OCI-LY1 (cell line): ENCODE measurements at regions not wholly inside any gene's neighbourhood (a gene's known extent, or its start where the extent isn't known, plus 50 kb on each side); places are given as distances from the start of the nearest gene placed in this dataset.
A peak's percentile ranks its signal among the peaks of the same experiment; 100 is the strongest.

Source experiments
- H2AFZ ChIP-seq: fragments of 200-600 bp; sonication (generic), shearing (Covaris generic); 2 replicates; pipeline ENCODE4 v1.6.0; 2014; ENCODE audit warnings: antibody characterized with exemption, mild to moderate bottlenecking, low read length
- H3F3A ChIP-seq: fragments of 200-600 bp; sonication (generic), shearing (Covaris generic); 2 replicates; pipeline ENCODE4 v1.6.0; 2014; ENCODE audit warnings: mild to moderate bottlenecking, antibody characterized with exemption, low read length, moderate library complexity; ENCODE audit not compliant: insufficient read depth
- H3K27ac ChIP-seq: fragments of 200-600 bp; sonication (generic); 2 replicates; pipeline ENCODE4 v1.5.1; 2014; ENCODE audit warnings: low read length, mixed run types, mild to moderate bottlenecking, low read depth; ENCODE audit not compliant: poor library complexity, severe bottlenecking
- H3K27me3 ChIP-seq: fragments of 200-600 bp; sonication (generic); 2 replicates; pipeline ENCODE4 v1.6.0; 2014; ENCODE audit warnings: antibody characterized with exemption, mild to moderate bottlenecking, low read length, moderate library complexity; ENCODE audit not compliant: insufficient read depth
- H3K36me3 ChIP-seq: fragments of 200-600 bp; sonication (generic); 2 replicates; pipeline ENCODE4 v1.6.1; 2014; ENCODE audit warnings: mild to moderate bottlenecking, antibody characterized with exemption, low read length, moderate library complexity, mixed read lengths; ENCODE audit not compliant: insufficient read depth
- H3K4me1 ChIP-seq: fragments of 200-600 bp; sonication (generic); 2 replicates; pipeline ENCODE4 v1.5.1; 2014; ENCODE audit warnings: mild to moderate bottlenecking, low read length, moderate library complexity; ENCODE audit not compliant: insufficient read depth, severe bottlenecking
- H3K4me2 ChIP-seq: fragments of 200-600 bp; sonication (generic), shearing (Covaris generic); 2 replicates; pipeline ENCODE4 v1.6.1; 2014; ENCODE audit warnings: low read length
- H3K4me3 ChIP-seq: fragments of 200-600 bp; sonication (generic); 2 replicates; pipeline ENCODE4 v1.5.1; 2014; ENCODE audit warnings: low read length, low read depth, mild to moderate bottlenecking, mixed read lengths; ENCODE audit not compliant: poor library complexity, severe bottlenecking
- H3K79me2 ChIP-seq: fragments of 200-600 bp; shearing (Covaris generic); 2 replicates; pipeline ENCODE4 v1.6.1; 2016; ENCODE audit warnings: mixed run types, low read length, mixed read lengths; ENCODE audit not compliant: insufficient read depth
- H3K9ac ChIP-seq: fragments of 200-600 bp; sonication (generic), shearing (Covaris generic); 2 replicates; pipeline ENCODE4 v1.6.1; 2014; ENCODE audit warnings: mild to moderate bottlenecking, low read length, mixed read lengths
- H3K9me2 ChIP-seq: fragments of 200-600 bp; sonication (generic), shearing (Covaris generic); 2 replicates; pipeline ENCODE4 v1.6.1; 2014; ENCODE audit warnings: low read depth, mild to moderate bottlenecking, low read length, mixed read lengths
- H3K9me3 ChIP-seq: fragments of 200-600 bp; shearing (Covaris generic); 2 replicates; pipeline ENCODE4 v1.6.1; 2014; ENCODE audit warnings: low read length, mixed read lengths
- H4K20me1 ChIP-seq: fragments of 200-600 bp; sonication (generic), shearing (Covaris generic); 2 replicates; pipeline ENCODE4 v1.6.0; 2016; ENCODE audit warnings: mild to moderate bottlenecking, low read length; ENCODE audit not compliant: insufficient read depth
- CTCF ChIP-seq: fragments of 200-600 bp; sonication (generic), shearing (Covaris generic); IDR thresholded peaks from 2 replicates; pipeline ENCODE4 v1.5.1; 2017; ENCODE audit warnings: mild to moderate bottlenecking, antibody characterized with exemption, low read length, moderate library complexity, mixed read lengths
- EZH2 ChIP-seq: fragments of 200-600 bp; sonication (generic), shearing (Covaris generic); IDR thresholded peaks from 2 replicates; pipeline ENCODE4 v1.8.0; 2017; ENCODE audit warnings: borderline replicate concordance, mixed run types, mild to moderate bottlenecking, antibody characterized with exemption, low read length, moderate library complexity, mixed read lengths

GRCh38 chr12:92436856-92437255 is 265.9 kb upstream of the PLEKHG7 start:
- peaks cover 68% of the 10 kb centered on the region for H3K4me1 ChIP-seq
- no peak overlapping the region for H2AFZ ChIP-seq
- H3K9me2 ChIP-seq, result no peaks in the 10 kb centered on the region
- H3K27ac ChIP-seq, result no peak overlapping the region
- no peak overlapping the region for H3K9ac ChIP-seq
- H3F3A ChIP-seq, result no peaks in the 10 kb centered on the region
- no peaks in the 10 kb centered on the region for H4K20me1 ChIP-seq
- H3K79me2 ChIP-seq, result no peaks in the 10 kb centered on the region
- H3K4me3 ChIP-seq, result no peak overlapping the region
- H3K9me3 ChIP-seq, result no peaks in the 10 kb centered on the region
- no peaks in the 10 kb centered on the region for H3K36me3 ChIP-seq
- no peak for TF ChIP-seq EZH2
- TF ChIP-seq CTCF, result no peak
- H3K4me2 ChIP-seq, result no peak overlapping the region
- no peaks in the 10 kb centered on the region for H3K27me3 ChIP-seq

GRCh38 chr12:92434607-92435025 is 268.2 kb upstream of the PLEKHG7 start:
- Histone ChIP-seq H3K27me3 (no peaks in the 10 kb centered on the region), H3K79me2 (no peaks in the 10 kb centered on the region), H3K27ac (peak overlapping the region; percentile 84), H3K9me2 (no peaks in the 10 kb centered on the region), H3K4me2 (no peak overlapping the region), H3K4me3 (no peak overlapping the region), H3K4me1 (peaks cover 80% of the 10 kb centered on the region), H2AFZ (no peak overlapping the region), H3F3A (no peaks in the 10 kb centered on the region), H3K9ac (peak overlapping the region; percentile 6; the same call in 1 of the 2 replicates), H4K20me1 (no peaks in the 10 kb centered on the region), H3K9me3 (no peaks in the 10 kb centered on the region), H3K36me3 (no peaks in the 10 kb centered on the region)
- no peak for TF ChIP-seq EZH2
- TF ChIP-seq CTCF, result no peak

GRCh38 chr12:92432724-92433441 is 269.9 kb upstream of the PLEKHG7 start:
- peak overlapping the region; percentile 6 for H3K4me3 ChIP-seq

More at GRCh38 chr12:92432724-92433441, 269.9 kb upstream of the PLEKHG7 start:
- H3K9ac ChIP-seq, result peak overlapping the region; percentile 21; the same call in 1 of the 2 replicates
- no peaks in the 10 kb centered on the region for H3K36me3 ChIP-seq
- H3K4me1 ChIP-seq, result peaks cover 62% of the 10 kb centered on the region
- no peaks in the 10 kb centered on the region for H3K79me2 ChIP-seq
- H3K9me2 ChIP-seq, result no peaks in the 10 kb centered on the region
- no peaks in the 10 kb centered on the region for H3K9me3 ChIP-seq
- H3K27ac ChIP-seq, result peak overlapping the region; percentile 84
- TF ChIP-seq EZH2 (no peak), CTCF (no peak)
- no peaks in the 10 kb centered on the region for H3K27me3 ChIP-seq
- H4K20me1 ChIP-seq, result no peaks in the 10 kb centered on the region
- H3F3A ChIP-seq, result no peaks in the 10 kb centered on the region
- H3K4me2 ChIP-seq, result peak overlapping the region; percentile 42
- 0 out of 2 replicates have a peak overlapping the region, but pooled peaks have one; percentile 44 for H2AFZ ChIP-seq
